GOT3 (cell line): ENCODE measurements at regions not wholly inside any gene's neighbourhood (a gene's known extent, or its start where the extent isn't known, plus 50 kb on each side); places are given as distances from the start of the nearest gene placed in this dataset.
A peak's percentile ranks its signal among the peaks of the same experiment; 100 is the strongest.

ENCODE experiments used
- DNase-seq: peaks from one replicate; lab custom pipeline; 2025; ENCODE audit warnings: mixed read lengths; lab: John Stamatoyannopoulos, UW

DNA sequence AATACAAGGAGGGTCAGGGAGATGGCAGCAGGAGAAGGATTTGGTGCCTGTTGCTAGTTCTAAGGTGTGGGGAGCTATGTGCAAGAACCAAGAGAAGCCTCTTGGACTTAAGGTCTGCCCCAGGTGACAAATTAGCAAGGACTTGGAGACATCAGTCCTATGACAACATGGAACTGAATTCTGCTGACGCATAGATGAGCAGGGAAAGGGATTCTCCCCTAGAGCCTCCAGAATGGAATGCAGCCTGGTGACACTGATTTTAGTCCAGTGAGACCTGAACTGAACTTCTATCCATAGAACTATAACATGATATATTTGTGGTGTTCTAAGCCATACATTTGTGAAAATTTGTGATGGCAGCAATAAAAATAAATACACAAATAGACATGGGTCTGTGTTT, 215.6 kb downstream of the ESM1 start:
- no peak for DNase-seq

DNA sequence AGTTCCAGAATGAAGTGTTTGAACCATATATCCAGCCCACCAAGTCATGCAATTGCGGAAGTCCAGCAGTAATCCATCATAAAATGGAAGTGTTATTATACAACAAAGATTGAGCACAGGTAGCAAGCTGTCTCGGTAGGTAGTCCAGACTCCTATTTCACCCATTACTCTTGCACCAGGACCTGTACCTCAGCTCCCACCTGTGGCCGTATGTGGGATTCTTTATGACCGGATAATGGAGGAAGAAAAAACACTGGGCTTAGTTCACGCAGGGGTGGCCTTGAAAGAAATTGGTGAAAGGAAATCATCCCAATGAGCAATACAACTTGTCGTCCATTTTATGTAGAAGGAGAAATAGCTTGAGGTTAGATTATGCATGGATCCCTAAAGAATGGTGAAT, 216.3 kb downstream of the ESM1 start:
- no peak for DNase-seq

DNA sequence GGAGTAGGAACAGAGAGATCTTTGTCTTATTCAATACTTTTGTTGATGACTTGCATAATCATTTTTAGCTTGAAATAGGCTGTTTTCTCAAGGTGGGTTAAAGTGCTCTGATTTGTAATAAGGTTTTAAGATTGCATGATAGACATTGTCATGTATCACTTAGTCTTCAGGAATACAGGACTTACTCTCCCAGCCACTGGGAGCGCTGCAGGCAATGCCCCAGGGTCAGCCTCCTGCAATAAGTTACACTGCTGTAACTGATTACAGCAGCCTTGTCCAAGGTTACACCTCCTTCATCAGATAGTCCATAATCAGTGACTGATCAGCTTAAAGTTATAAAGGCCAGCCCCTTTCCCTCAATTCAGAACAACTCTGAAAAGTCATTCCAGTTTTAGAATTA, 218.6 kb downstream of the ESM1 start:
- DNase-seq: no peak

DNA sequence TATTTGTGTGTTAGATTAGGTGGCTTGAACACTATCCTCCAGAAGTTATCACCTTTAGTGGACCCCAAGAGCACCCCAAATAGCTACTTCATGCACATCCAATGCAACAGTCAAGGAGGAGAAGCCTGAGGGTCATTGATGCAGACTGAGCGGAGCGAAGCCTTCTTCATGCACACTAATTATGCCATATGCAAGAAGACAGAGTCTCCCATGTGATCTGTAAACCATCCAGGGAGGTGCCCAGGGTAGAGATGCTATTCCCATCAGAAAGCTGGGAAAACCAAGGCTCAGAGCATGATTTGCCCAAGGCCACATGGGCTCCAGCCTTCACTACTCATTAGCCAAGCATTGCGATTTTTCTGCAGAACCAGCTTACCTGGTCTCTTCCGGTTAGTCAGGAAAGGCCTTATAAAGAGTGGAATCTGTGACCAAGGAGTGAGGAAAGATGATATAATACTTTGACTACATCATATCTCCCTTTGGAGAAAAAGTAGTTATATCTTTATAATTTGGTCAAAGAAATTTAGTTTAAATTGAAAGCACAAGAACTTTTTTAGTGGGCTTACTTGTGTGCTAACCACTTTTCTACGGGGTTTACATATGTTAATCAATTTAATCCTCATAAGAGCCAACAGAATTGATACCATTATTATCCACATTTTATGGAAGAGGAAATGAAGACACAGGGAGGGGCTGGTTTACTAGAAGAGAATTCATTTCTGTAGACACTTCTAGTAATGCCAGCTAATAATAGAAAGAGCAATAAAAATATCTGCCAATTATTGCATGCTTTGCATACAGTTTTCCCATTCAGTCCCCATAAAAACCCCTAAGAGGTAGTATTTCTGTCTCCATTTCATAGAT, 220.0 kb downstream of the ESM1 start:
- DNase-seq: no peak

DNA sequence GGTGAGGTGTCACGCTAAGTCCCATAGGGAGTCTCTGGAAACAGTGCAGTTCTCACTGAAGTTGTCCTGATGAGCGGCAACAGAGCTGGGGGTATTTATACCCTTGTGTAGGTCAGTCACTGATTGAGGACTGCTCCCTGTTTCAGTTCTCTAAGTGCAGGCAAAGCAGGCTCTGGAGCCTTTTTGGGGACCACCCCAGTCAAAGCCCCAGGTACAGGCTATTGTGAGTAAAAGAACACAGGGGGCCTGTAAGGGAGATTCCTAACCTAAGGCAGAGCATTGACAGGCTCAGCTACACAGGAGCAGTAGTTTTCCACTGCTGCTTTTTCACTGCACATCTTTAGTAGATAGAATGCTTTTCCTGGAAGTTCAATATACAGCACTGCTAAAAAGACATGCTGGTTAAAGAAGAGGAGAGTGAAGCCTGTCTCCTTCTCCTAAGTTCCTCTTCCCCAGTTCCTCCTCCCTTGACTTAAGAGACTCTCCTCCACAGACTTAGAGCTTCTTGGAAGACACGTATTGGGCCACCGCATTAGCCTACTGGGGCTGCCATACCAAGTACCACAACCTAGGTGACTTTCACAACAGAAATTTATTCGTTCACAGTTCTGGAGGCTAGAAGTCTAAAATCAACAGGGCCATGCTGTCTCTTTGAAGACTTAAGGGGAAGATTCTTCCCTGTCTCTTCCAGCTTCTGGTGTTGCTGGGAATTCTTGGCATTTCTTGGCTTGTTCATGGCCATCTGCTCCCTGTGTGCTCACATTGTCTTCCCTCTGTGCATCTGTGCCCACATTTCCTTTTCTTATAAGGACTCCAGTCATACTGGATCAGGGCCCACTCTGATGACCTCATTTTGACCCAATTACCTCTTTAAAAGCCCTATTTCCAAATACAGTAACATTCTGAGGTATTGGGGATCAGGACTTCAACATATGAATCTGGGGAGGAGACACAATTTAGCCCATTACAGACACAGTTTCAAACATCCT, 221.0 kb downstream of the ESM1 start:
- no peak for DNase-seq

DNA sequence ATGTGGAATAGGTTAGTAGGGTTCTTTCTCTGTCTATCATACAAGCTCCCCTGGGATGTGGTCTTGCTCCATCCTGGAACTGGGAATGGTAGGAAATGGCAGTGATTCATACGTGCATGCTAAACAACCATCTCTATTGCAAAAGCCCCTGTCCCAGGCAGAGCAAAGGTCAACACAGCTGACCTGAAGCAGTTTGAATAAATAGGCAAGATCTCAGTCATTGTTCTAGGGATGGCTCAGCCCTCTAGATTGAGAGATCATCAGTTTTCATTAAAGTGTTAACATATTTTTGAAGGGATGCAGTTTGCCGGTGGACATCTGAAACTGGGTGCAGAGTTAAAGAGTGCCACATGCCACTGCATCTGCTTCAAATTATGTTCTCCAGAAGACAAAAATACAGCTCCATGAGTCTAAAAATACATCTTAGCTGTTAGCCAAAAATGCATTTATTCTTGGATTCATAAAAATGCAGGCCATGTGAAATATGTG, 224.1 kb downstream of the ESM1 start:
- peak; percentile 13 for DNase-seq

DNA sequence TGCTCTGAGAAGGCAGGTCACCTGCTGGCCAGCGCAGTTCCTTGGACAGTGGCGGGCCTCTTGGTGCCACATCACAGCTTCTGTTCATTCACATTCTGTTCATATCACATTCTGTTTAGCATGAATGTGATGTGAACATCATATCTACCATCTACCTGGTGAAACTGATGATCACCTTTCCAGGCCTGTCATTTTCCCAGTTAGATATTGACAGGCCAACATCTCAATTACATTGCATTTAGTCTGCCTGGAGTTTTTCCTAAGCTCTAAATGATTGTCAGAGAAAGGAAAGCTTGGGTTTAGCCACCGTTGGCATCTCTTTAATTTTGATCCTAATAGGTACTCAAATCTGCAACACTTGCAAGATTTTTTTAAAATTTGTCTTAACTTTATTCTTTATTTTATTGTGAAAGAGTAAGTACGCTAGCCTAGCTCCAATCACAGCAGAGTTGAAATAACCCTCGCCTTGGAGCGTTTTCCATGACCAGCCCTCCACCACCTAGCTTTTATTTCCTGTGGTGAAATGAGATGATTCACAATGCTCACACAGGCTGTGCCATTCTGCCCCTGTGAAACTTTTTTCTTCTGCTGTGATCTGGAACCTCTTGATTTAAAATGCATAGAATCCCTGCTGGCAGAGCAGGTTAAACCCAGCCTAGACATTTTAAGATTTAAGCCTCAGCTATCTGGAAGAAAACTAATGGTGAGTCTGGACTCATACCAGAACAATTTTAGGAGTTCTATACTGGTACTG, 225.0 kb downstream of the ESM1 start:
- no peak for DNase-seq

DNA sequence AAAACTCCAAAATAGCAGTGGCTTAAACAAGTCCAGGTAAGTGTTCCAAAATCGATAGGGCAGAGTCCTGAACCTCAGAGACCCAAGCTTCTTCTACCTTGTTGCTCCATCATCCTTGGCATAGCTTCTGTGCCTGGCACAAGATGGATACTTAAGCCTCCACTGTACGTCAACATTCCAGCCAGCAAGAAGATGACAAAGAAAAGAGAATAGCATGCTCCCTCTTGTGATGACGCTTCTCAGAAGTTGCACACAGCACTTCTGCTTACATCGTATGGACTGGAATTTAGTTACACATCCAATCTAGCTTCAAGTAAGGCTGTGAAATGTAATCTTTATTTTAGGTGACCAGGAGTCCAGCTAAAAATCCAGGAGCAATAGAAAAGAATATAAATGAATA, 227.4 kb downstream of the ESM1 start:
- DNase-seq: no peak

DNA sequence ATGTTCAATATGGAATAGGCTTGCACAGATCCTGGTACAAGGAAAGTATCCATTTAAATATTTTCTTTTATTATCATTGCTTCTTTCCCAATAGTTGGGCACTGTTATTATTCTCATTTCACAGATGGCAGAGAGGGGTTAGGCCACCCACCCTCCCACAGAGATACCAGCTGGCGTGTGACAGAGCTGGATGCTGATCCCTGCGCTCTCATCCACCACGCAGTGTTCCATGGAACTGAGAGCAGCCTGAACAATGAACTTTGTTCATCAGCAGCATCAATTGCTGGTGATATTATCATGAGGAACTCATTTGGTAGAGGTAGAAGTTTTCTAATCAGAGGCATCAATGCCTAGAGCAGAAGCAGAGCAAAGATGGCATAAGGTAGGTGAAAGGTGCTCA, 227.9 kb downstream of the ESM1 start:
- no peak for DNase-seq

DNA sequence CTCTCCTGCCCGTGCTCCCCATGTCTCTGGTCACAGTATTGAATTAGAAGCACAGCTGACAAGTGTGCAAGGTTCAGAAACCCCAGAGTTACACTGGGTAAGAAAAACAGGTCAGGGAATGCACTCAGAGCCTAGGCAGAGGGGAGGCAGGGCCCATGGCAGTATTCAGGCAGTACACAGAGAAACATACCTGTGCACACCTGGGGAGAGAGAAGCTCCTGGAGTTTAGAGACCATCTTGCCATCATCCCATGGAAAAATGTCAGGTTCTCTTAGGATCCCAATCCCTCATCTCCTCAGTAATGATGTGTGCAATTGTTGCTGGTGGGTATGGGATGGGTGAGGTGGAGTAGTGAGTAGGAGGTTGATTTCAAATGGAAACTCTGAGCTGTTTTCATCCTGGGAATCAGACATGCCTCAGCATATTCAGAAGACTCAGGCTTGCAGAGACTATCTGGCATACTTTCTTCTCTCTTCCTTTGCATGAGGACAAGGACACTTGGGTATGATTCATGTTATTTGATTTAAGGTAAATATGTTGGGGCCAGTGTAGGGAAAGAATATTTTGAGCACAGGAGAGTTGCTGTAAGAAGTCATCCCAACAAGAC, 228.5 kb downstream of the ESM1 start:
- no peak for DNase-seq

DNA sequence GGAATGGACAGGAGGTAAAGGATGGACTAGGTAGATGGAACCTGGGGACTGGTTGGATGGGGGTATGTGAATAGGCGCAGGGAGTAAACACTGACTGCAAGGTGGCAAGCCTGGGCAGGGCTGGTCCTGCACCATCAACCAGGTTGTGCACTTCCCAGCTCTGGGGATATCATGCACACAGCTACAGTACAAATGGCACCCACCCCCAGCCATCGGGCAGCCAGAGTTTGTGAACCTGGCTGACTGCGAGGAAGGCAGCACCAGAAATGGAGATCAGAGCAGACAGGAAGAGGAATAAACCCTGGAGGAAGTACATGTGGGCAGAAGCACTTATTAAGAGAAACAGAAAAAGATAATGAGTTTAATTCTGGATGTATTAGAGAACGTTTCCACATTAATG, 229.1 kb downstream of the ESM1 start:
- no peak for DNase-seq

DNA sequence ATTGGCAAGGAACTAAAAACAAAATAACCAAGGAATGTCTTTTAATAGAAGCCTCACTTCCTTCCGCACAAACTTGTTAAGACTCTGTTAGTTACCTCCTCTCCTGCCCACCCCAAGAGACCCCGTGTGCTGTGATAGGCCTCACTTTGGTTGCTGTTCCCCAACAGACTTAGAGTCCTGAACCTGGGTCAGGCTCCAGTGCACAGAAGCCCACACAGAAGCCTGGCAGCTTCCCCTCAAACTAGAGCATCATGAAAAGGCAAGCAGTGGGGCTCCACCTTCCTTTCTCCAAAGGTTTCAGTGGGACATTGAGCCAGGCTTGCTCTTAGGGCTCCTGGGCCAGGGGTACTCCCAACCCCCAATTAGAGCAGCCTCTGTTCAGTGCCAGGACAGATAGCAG, 230.5 kb downstream of the ESM1 start:
- no peak for DNase-seq

DNA sequence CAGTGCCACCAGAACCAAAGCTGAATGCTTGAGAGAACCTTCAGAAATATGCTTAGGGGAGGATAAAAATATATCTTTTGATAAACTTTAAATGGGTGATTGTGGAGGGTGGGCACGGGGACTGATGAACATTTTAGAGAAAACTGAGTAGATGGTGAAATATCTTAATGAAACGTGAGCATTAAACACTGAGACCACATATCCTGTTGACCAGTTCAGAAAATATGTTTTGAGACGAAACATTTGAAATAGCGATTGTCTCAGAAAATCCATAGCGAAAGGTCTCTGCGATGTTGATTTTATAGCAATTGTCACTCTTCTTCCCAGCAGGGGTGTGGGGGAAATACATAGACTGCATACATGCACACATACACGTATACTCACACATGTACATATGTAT, 231.0 kb downstream of the ESM1 start:
- DNase-seq: no peak

DNA sequence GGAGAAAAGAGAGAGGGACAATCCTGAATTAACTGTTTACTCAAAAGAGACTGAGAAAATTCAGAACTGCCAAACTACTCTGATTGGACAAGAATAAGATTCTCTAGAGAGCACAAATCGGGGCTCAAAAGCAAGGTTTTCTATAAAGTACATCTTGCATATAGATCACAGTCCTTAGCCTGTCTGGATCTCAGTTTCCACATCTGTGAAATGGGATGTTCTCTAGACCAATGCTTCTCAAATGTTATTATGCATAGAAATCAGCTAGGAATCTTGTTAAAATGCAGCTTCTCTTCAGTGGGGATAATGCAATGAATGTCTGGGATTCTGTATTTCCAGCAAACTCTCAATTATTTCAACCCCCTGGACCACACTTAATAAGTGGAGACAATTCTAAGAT, 231.6 kb downstream of the ESM1 start:
- no peak for DNase-seq

DNA sequence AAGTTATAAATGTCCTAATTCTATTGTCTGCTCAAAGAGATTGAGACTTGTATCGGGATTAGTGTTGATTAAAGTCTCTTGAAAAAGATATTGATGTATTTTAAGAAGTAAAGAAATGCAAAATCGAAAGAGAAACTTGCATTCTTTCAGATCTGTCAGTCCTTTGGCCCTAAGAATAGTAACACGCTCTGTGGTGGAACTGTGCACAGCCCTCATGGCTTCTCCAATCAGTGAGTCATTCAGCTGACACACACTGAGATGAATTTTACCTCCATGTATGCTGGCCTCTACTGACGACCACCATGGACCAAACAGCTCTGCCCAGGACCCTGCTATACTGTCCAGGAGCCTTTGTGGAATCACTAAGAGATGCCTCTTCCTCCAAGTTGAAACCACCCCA, 232.4 kb downstream of the ESM1 start:
- DNase-seq: no peak

DNA sequence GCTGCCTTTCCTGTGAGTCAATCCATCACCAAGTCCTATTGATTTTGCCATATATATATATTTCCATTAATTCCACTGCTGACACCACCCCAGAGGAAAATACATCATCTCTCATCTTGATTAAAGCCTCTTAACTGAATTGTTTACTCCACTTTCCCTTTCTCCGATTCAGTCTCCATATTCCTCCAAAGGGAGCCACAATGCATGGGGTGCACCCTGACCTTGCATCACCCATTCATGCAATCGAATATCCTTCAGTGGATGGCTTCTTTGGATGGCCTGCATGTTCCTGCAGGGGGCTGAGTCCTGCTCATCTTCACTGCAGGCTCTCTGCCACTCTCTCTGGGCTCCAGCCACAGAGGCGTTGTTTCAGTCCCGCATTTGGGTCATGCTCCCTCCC, 231.0 kb downstream of the SNX18 start:
- DNase-seq: no peak

DNA sequence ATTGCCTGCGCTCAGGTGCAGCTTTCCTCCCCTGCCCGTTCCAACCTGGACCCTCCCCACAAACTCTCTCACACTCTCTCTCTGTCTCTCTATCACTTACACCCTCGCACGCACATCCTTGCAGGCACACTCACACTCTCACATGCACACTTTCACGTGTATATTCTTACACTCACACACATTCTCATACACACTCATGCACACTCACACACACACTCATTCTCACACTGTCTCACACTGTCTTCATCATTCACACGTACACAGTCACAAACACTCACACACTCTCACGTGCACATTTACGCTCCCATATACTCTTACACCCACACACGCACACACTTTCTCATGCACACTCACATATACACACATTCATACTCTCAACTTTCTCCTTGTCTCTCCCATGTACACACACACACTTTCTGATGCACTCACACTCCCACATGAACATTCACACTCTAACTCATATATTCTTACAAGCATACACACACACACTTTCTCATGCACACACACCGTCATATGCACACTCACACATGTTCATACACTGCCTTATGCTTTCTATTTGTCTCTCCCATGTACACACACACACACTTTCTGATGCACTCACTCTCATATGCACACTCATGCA, 229.3 kb downstream of the SNX18 start:
- no peak for DNase-seq

DNA sequence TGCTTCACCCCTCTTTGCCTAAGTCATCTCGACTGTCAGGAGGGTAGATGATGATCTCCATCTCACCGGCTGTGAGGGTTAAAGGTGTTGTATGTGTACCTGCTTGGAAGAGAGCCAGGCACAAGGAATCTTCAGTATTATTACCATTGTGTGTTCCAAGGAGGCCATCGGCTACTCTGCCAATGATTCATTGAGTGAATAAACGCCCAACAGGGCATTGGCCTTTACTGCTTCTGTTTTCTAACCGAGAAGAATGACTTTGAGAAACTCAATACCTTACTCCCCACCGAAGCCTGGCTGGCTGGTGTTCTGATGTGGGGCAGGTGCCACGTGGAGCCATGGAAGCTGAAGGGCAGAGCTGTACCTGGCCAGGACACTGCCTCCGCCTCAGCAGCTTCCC, 228.8 kb downstream of the SNX18 start:
- no peak for DNase-seq

DNA sequence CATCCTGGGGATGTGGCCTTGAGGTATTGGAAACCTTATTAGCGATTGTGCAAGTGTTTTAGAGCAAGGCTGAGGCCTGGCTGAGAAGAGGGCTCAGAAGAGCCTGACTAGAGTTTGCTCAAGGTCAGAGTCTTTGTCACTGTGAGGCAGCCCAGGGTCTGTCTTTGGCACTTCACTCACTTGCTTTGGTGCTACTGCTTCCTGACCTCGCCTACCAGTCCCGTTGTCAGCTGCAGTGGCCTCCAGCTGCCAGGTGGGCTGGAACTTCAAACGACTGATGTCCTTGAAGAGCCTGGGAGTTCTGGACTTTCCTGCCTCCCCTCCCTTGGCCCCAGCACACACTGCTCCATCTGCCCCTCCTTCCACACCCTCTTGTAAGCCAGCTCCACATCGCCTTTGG, 228.0 kb downstream of the SNX18 start:
- no peak for DNase-seq

DNA sequence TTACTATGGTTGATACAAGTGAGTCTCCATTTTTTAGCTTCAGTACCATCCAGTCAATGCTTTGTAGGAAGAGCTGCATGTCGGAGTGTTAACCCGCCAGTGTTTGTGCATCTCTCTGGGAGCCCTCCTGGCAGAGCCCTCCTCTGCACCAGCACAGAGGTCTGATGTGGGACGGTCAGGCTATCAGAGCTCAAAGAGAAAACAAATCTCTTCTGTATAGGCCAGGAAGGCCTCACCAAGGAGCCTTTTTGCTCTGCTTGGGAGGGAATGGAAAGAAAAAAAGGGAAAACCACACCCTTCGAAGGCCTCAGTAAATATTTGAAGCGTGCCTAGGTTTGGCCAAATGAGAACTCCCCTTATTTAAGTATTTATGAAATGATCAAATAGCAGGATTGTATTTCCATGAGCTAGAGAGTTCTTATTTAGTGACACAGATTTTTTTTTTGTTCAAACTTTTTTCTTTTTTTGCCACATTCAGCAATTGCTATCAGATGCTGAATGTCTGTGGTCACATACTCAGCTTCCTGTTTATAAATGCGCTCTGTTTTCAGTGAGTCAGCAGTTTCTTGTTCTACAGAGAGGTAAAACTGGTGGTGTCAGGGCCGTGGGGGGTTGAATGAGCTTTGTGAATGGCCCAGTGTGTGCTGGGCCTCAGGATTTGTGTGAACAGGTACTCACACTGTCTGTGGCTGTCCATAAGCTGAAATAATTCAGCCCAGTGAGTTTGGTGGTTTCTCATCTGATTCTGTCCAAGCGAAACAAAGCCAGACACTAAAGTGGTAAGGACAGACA, 226.6 kb downstream of the SNX18 start:
- peak; percentile 25 for DNase-seq
